ENCODE measurements at regions not wholly inside any gene's neighbourhood (a gene's known extent, or its start where the extent isn't known, plus 50 kb on each side); places are given as distances from the start of the nearest gene placed in this dataset.

DNA sequence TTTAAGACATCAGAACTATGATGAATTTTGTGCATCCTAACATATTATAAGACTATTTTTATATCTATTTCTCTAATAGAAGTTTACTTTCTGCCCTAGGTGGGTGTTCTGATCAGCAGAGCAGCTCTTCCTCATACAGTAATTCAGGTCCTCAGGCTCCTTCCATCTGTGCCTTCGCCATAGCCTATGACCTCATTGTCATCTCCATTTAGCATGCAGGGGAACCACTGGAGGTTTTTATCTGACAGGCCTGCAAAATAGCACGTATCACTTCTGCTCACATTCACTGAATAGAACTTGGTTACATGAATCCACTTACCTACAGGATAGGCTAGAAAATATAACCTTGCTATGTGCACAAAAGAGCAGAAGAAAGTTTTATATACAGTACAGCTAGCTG, 159.4 kb upstream of the CCNH start:
- no peak for DNase-seq (ENCODE audit: low spot score)
- intact Hi-C loops (cut with micrococcal nuclease; ENCODE audit: unreplicated experiment) = no loop called here
- H3K4me1 ChIP-seq (ENCODE audit: insufficient read depth, low read length, poor library complexity, severe bottlenecking) = no peaks in the 10 kb centered on the region
- ChIA-PET CTCF (no interaction called here), POLR2A (ENCODE audit: low non-redundant PET) (no interaction called here)
- H3K27me3 ChIP-seq (replicated peaks; ENCODE audit: insufficient read depth, low read depth, low read length, poor library complexity) = no peaks in the 10 kb centered on the region
- no TSS peak for BruUV-seq (replicated peaks)
- no peaks in the 10 kb centered on the region for H3K9me3 ChIP-seq (ENCODE audit: low read depth, low read length, poor library complexity, severe bottlenecking)
- no peak overlapping the region for H3K4me3 ChIP-seq (ENCODE audit: low read depth, low read length, poor library complexity, severe bottlenecking)
- H3K36me3 ChIP-seq (ENCODE audit: insufficient read depth, low read length, poor library complexity, severe bottlenecking) = no peaks in the 10 kb centered on the region
- no peak overlapping the region for H3K27ac ChIP-seq (ENCODE audit: low read depth, low read length, poor library complexity, severe bottlenecking)
- TF ChIP-seq, protein P1, sequence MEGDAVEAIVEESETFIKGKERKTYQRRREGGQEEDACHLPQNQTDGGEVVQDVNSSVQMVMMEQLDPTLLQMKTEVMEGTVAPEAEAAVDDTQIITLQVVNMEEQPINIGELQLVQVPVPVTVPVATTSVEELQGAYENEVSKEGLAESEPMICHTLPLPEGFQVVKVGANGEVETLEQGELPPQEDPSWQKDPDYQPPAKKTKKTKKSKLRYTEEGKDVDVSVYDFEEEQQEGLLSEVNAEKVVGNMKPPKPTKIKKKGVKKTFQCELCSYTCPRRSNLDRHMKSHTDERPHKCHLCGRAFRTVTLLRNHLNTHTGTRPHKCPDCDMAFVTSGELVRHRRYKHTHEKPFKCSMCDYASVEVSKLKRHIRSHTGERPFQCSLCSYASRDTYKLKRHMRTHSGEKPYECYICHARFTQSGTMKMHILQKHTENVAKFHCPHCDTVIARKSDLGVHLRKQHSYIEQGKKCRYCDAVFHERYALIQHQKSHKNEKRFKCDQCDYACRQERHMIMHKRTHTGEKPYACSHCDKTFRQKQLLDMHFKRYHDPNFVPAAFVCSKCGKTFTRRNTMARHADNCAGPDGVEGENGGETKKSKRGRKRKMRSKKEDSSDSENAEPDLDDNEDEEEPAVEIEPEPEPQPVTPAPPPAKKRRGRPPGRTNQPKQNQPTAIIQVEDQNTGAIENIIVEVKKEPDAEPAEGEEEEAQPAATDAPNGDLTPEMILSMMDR (conservative IDR thresholded peaks at IDR 0.05; ENCODE audit: low read depth, low read length) = no peak
- TF ChIP-seq EZH2 (IDR thresholded peaks at IDR 0.05; ENCODE audit: borderline replicate concordance, low read depth, low read length, poor library complexity, severe bottlenecking) = no peak

DNA sequence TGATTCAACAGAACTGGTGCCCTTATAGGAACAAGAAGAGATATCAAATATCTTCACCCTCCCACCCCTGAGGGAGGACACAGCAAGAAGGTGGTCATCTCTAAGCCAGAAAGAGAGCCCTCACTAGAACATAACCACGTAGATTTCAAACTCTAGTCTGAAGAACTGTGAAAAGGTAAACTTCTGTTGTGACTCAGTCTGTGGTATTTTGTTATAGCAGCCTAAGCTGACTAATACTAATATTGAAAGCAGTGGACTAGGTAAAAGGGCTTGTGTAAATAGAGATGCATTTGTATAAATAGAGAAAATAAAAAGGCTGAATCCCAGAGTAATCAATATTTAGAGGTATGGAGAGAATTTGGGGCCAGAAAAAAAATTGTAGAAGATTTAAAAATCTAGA, 157.6 kb upstream of the CCNH start:
- H3K9me3 ChIP-seq (ENCODE audit: low read depth, low read length, poor library complexity, severe bottlenecking) = no peaks in the 10 kb centered on the region
- no peak overlapping the region for H3K4me3 ChIP-seq (ENCODE audit: low read depth, low read length, poor library complexity, severe bottlenecking)
- DNase-seq (ENCODE audit: low spot score) = no peak
- TF ChIP-seq, protein P1 (conservative IDR thresholded peaks at IDR 0.05; ENCODE audit: low read depth, low read length) = no peak
- no peak for TF ChIP-seq EZH2 (IDR thresholded peaks at IDR 0.05; ENCODE audit: borderline replicate concordance, low read depth, low read length, poor library complexity, severe bottlenecking)
- H3K36me3 ChIP-seq (ENCODE audit: insufficient read depth, low read length, poor library complexity, severe bottlenecking) = no peaks in the 10 kb centered on the region
- ChIA-PET POLR2A (ENCODE audit: low non-redundant PET) (no interaction called here), CTCF (no interaction called here)
- H3K27ac ChIP-seq (ENCODE audit: low read depth, low read length, poor library complexity, severe bottlenecking) = no peak overlapping the region
- no peaks in the 10 kb centered on the region for H3K4me1 ChIP-seq (ENCODE audit: insufficient read depth, low read length, poor library complexity, severe bottlenecking)
- intact Hi-C loops (cut with micrococcal nuclease; ENCODE audit: unreplicated experiment) = no loop called here
- BruUV-seq (replicated peaks) = no TSS peak
- H3K27me3 ChIP-seq (replicated peaks; ENCODE audit: insufficient read depth, low read depth, low read length, poor library complexity) = no peaks in the 10 kb centered on the region

DNA sequence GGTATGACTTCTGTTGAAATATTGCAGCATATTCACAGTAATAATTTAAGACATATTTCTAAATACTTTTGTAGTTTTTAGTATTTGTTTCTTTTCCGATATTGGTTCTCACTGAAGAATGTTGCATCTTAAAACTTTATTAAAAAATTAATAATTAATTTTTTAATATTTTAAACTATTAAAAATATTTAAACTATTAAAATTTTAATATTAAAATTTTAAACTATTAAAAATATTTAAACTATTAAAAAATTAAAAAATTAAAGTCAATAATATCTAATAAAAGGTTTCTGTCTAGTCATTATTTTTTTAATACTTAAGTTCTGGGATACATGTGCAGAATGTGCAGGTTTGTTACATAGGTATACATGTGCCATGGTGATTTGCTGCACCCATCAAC, 149.3 kb upstream of the CCNH start:
- BruUV-seq (replicated peaks) = no TSS peak
- no peaks in the 10 kb centered on the region for H3K4me1 ChIP-seq (ENCODE audit: insufficient read depth, low read length, poor library complexity, severe bottlenecking)
- no peak for DNase-seq (ENCODE audit: low spot score)
- no peak overlapping the region for H3K27ac ChIP-seq (ENCODE audit: low read depth, low read length, poor library complexity, severe bottlenecking)
- ChIA-PET POLR2A (ENCODE audit: low non-redundant PET) (no interaction called here), CTCF (no interaction called here)
- no peaks in the 10 kb centered on the region for H3K27me3 ChIP-seq (replicated peaks; ENCODE audit: insufficient read depth, low read depth, low read length, poor library complexity)
- intact Hi-C loops (cut with micrococcal nuclease; ENCODE audit: unreplicated experiment) = no loop called here
- H3K9me3 ChIP-seq (ENCODE audit: low read depth, low read length, poor library complexity, severe bottlenecking) = no peaks in the 10 kb centered on the region
- H3K36me3 ChIP-seq (ENCODE audit: insufficient read depth, low read length, poor library complexity, severe bottlenecking) = no peaks in the 10 kb centered on the region
- TF ChIP-seq, protein P1 (conservative IDR thresholded peaks at IDR 0.05; ENCODE audit: low read depth, low read length) = no peak
- TF ChIP-seq EZH2 (IDR thresholded peaks at IDR 0.05; ENCODE audit: borderline replicate concordance, low read depth, low read length, poor library complexity, severe bottlenecking) = no peak
- no peak overlapping the region for H3K4me3 ChIP-seq (ENCODE audit: low read depth, low read length, poor library complexity, severe bottlenecking)

All from A673 (cell line).